ENCODE measurements at regions not wholly inside any gene's neighbourhood (a gene's known extent, or its start where the extent isn't known, plus 50 kb on each side); places are given as distances from the start of the nearest gene placed in this dataset.

GRCh38 chr10:8923096-8923495, 868.6 kb downstream of the GATA3 start:
- DNase-seq: no peak

GRCh38 chr10:8927705-8928104, 873.2 kb downstream of the GATA3 start:
- DNase-seq: no peak

- DNase-seq: no peak
These were observed 892.0 kb downstream of the GATA3 start for GRCh38 chr10:8946451-8946850.

- DNase-seq: no peak
These were observed 896.5 kb downstream of the GATA3 start for GRCh38 chr10:8950978-8951377.

GRCh38 chr10:8951440-8952089, 897.1 kb downstream of the GATA3 start:
- no peak for DNase-seq

GRCh38 chr10:8956400-8956799, 901.9 kb downstream of the GATA3 start:
- DNase-seq: no peak

GRCh38 chr10:8962249-8962648, 907.8 kb downstream of the GATA3 start:
- DNase-seq: no peak

- DNase-seq: no peak
These were observed 912.6 kb downstream of the GATA3 start for GRCh38 chr10:8967061-8967460.

- no peak for DNase-seq
These were observed 915.4 kb downstream of the GATA3 start for GRCh38 chr10:8969853-8970252.

GRCh38 chr10:8975535-8975934, 921.0 kb downstream of the GATA3 start:
- DNase-seq: no peak

- DNase-seq: no peak
These were observed 923.6 kb downstream of the GATA3 start for GRCh38 chr10:8978100-8978499.

- DNase-seq: no peak
These were observed 925.5 kb downstream of the GATA3 start for GRCh38 chr10:8979976-8980375.

- no peak for DNase-seq
These were observed 926.8 kb downstream of the GATA3 start for GRCh38 chr10:8981277-8981676.

GRCh38 chr10:8985651-8986050, 931.2 kb downstream of the GATA3 start:
- DNase-seq: no peak

- no peak for DNase-seq
These were observed 932.5 kb downstream of the GATA3 start for GRCh38 chr10:8986975-8987374.

- DNase-seq: no peak
These were observed 933.2 kb downstream of the GATA3 start for GRCh38 chr10:8987712-8988111.

- DNase-seq: no peak
These were observed 935.9 kb downstream of the GATA3 start for GRCh38 chr10:8990280-8990987.

GRCh38 chr10:8992009-8992408, 937.5 kb downstream of the GATA3 start:
- no peak for DNase-seq

- no peak for DNase-seq
These were observed 939.4 kb downstream of the GATA3 start for GRCh38 chr10:8993864-8994263.

GRCh38 chr10:8998751-8999150, 944.3 kb downstream of the GATA3 start:
- DNase-seq: no peak

GRCh38 chr10:9003122-9003521, 948.6 kb downstream of the GATA3 start:
- DNase-seq: no peak

GRCh38 chr10:9004736-9005135, 950.2 kb downstream of the GATA3 start:
- DNase-seq: no peak

- DNase-seq: no peak
These were observed 955.0 kb downstream of the GATA3 start for GRCh38 chr10:9009505-9009904.

- peak; percentile 14 to 41 for DNase-seq
These were observed 955.6 kb downstream of the GATA3 start for GRCh38 chr10:9010093-9010492.
